HG03103 (cell line): ENCODE measurements at regions not wholly inside any gene's neighbourhood (a gene's known extent, or its start where the extent isn't known, plus 50 kb on each side); places are given as distances from the start of the nearest gene placed in this dataset.
"Not testable (repeated sequence)": the region's sequence is repeated elsewhere in the genome, so short reads cannot be mapped to it uniquely, and the experiment has no call there.

ENCODE experiments used
- ATAC-seq: cut with Tn5 transposase; IDR thresholded peaks from one replicate; pipeline ENCODE4 v1.9.1; 2021; ENCODE audit warnings: low read depth; ENCODE audit not compliant: unreplicated experiment

- no peak for ATAC-seq
Observed at GRCh38 chr7:131626643-131627042, 70.2 kb upstream of the PODXL start.

GRCh38 chr7:131625817-131626372, 69.5 kb upstream of the PODXL start:
- ATAC-seq: no peak

- not testable (repeated sequence) for ATAC-seq
Observed at GRCh38 chr7:131625345-131625744, 68.9 kb upstream of the PODXL start.

- ATAC-seq: no peak
Observed at GRCh38 chr7:131624536-131624935, 68.1 kb upstream of the PODXL start.

GRCh38 chr7:131623154-131623553, 66.7 kb upstream of the PODXL start:
- no peak for ATAC-seq

GRCh38 chr7:131621652-131622051, 65.2 kb upstream of the PODXL start:
- no peak for ATAC-seq

- no peak for ATAC-seq
Observed at GRCh38 chr7:131620673-131621609, 64.5 kb upstream of the PODXL start.

GRCh38 chr7:131619336-131620305, 63.2 kb upstream of the PODXL start:
- no peak for ATAC-seq

GRCh38 chr7:131618391-131618790, 62.0 kb upstream of the PODXL start:
- no peak for ATAC-seq

GRCh38 chr7:131616487-131617200, 60.2 kb upstream of the PODXL start:
- ATAC-seq: no peak

GRCh38 chr7:131613909-131614308, 57.5 kb upstream of the PODXL start:
- no peak for ATAC-seq

- no peak for ATAC-seq
Observed at GRCh38 chr7:131610007-131610406, 53.6 kb upstream of the PODXL start.

- ATAC-seq: no peak
Observed at GRCh38 chr7:131608116-131608500, 51.7 kb upstream of the PODXL start.

GRCh38 chr7:131607291-131608115, 51.1 kb upstream of the PODXL start:
- ATAC-seq: no peak

- no peak for ATAC-seq
Observed at GRCh38 chr7:131606346-131607290, 50.2 kb upstream of the PODXL start.
